ENCODE measurements at regions not wholly inside any gene's neighbourhood (a gene's known extent, or its start where the extent isn't known, plus 50 kb on each side); places are given as distances from the start of the nearest gene placed in this dataset.

DNA sequence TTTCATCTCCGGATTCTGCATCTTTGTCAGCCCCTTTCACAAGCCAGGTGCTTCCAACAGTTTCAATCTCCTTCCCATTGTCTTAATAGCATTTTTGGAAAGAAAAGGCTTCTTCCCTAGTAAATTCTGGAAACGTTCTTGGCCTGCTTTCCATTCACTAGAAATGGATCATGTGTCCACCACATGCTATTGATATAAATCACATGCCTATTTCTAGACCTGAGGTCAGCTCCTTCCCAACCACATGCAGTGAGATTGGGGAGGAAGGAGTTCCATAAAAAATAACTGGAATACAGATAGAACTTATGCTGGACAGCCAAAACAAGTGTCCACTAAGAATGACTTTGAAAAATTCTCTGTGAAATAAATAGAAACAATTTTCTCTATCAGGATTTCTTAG is 181.6 kb upstream of the TMEM161B start:
- TF ChIP-seq, protein P1, sequence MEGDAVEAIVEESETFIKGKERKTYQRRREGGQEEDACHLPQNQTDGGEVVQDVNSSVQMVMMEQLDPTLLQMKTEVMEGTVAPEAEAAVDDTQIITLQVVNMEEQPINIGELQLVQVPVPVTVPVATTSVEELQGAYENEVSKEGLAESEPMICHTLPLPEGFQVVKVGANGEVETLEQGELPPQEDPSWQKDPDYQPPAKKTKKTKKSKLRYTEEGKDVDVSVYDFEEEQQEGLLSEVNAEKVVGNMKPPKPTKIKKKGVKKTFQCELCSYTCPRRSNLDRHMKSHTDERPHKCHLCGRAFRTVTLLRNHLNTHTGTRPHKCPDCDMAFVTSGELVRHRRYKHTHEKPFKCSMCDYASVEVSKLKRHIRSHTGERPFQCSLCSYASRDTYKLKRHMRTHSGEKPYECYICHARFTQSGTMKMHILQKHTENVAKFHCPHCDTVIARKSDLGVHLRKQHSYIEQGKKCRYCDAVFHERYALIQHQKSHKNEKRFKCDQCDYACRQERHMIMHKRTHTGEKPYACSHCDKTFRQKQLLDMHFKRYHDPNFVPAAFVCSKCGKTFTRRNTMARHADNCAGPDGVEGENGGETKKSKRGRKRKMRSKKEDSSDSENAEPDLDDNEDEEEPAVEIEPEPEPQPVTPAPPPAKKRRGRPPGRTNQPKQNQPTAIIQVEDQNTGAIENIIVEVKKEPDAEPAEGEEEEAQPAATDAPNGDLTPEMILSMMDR (IDR thresholded peaks at IDR 0.05; ENCODE audit: low read depth, low read length) = no peak
- H3K4me3 ChIP-seq (ENCODE audit: low read depth, low read length) = no peak overlapping the region
- DNase-seq = no peak
- H3K36me3 ChIP-seq = no peaks in the 10 kb centered on the region
- H3K9me3 ChIP-seq (ENCODE audit: severe bottlenecking) = no peaks in the 10 kb centered on the region
- no peaks in the 10 kb centered on the region for H3K27me3 ChIP-seq (ENCODE audit: insufficient read depth, low read depth, severe bottlenecking)
- H3K27ac ChIP-seq = no peak overlapping the region

DNA sequence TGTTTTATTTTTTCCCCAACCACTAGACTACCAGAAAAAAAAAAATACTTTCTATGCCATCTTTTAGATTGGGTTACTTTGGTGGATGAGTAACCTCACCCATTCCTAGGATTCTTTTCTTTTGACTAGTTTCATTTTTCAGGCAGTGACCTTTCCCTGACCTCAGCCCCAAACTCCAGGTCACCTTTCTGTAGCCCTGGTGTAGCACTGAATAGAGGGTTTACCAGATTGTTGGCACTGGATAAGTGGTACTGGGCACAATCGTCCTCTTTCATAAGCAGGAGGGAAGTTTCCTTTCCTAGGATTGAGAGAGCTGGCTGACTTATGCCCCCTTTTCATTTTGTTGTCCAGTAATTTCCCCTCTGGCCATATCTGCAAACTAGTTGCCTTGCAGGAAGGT is 169.4 kb upstream of the TMEM161B start:
- TF ChIP-seq, protein P1 (IDR thresholded peaks at IDR 0.05; ENCODE audit: low read depth, low read length) = no peak
- DNase-seq = no peak
- no peak overlapping the region for H3K27ac ChIP-seq
- no peak overlapping the region for H3K4me3 ChIP-seq (ENCODE audit: low read depth, low read length)
- no peaks in the 10 kb centered on the region for H3K9me3 ChIP-seq (ENCODE audit: severe bottlenecking)
- no peaks in the 10 kb centered on the region for H3K36me3 ChIP-seq
- no peaks in the 10 kb centered on the region for H3K27me3 ChIP-seq (ENCODE audit: insufficient read depth, low read depth, severe bottlenecking)

DNA sequence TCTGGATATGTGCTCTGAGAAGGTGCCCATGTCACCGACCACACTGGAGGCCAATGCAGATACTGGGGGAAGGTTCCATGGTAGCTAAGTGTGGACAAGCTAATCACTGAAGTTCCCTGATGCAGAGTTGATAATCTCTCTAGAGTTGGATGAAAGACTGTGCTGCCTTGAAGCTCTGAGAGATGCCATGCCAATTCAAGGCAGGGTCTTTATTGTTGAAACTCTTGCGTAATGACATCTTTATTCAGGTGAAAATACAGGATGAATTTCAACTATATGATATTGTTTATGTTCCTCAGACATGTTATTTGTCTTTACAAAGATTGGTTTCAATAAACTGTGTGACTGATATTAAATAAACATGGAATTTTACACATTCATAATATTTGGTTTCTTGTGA is 167.6 kb upstream of the TMEM161B start:
- Histone ChIP-seq H3K9me3 (ENCODE audit: severe bottlenecking) (no peaks in the 10 kb centered on the region), H3K36me3 (no peaks in the 10 kb centered on the region), H3K4me3 (ENCODE audit: low read depth, low read length) (no peak overlapping the region), H3K27me3 (ENCODE audit: insufficient read depth, low read depth, severe bottlenecking) (no peaks in the 10 kb centered on the region), H3K27ac (no peak overlapping the region)
- TF ChIP-seq, protein P1 (IDR thresholded peaks at IDR 0.05; ENCODE audit: low read depth, low read length) = no peak
- no peak for DNase-seq

DNA sequence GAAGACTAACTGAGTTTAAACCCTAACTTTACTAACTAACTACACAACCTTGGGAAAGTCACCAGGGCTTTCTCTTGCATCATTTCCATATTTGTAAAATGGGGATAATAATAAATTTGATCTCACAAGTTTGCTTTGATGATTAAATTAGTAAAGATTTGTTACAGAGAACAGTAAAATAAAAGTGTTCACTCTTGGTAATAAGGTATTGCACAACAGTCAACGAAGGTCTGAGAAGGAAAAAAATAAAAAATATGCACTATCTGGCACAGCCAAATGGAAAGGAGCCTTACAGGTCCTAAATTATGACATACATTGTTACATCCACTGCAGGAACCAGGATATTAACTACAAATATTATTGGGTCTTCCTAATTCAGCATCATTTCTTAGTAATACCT is 160.0 kb upstream of the TMEM161B start:
- Histone ChIP-seq H3K36me3 (no peaks in the 10 kb centered on the region), H3K27ac (no peak overlapping the region), H3K27me3 (ENCODE audit: insufficient read depth, low read depth, severe bottlenecking) (no peaks in the 10 kb centered on the region), H3K4me3 (ENCODE audit: low read depth, low read length) (no peak overlapping the region), H3K9me3 (ENCODE audit: severe bottlenecking) (no peaks in the 10 kb centered on the region)
- TF ChIP-seq, protein P1 (IDR thresholded peaks at IDR 0.05; ENCODE audit: low read depth, low read length) = no peak
- no peak for DNase-seq

DNA sequence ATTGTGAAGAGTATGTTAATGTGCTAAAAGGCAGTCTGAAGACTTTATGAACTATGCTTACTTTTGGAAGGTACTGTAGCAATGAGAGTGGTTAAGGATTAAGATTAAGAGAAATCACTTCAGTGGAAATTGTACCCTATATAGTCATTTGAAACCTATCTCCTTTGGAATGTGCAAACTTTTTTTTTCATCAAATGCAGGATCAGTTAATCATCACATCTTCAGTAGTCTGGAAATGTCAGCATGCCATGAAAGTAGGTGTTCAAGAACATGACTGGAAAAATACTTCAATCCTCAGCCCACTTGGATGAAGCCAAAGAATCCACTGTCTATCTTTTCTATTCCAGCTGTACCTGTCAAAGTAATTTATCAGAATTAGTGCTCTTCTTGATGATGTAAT is 157.8 kb upstream of the TMEM161B start:
- Histone ChIP-seq H3K36me3 (no peaks in the 10 kb centered on the region), H3K9me3 (ENCODE audit: severe bottlenecking) (no peaks in the 10 kb centered on the region), H3K4me3 (ENCODE audit: low read depth, low read length) (no peak overlapping the region), H3K27ac (no peak overlapping the region), H3K27me3 (ENCODE audit: insufficient read depth, low read depth, severe bottlenecking) (no peaks in the 10 kb centered on the region)
- TF ChIP-seq, protein P1 (IDR thresholded peaks at IDR 0.05; ENCODE audit: low read depth, low read length) = no peak
- DNase-seq = no peak

DNA sequence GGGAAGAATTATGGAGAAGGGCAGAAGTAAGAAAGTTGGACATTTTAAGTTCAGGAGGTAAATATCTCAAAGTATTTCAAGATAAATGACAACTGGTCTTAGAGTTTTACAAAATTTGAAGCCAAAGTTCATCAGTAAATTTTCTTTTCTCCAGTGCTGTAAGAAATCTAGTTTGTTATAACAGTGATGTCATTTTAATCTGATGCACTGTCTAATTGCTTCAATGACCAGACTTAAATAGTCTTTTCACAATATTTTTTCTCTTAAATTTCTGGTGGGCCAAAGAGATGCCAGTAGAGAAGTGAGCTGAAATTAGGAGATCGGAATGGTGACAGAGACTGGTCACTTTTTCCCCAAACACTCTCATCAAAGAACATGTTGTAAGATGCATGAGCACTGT is 156.5 kb upstream of the TMEM161B start:
- H3K27me3 ChIP-seq (ENCODE audit: insufficient read depth, low read depth, severe bottlenecking) = no peaks in the 10 kb centered on the region
- H3K9me3 ChIP-seq (ENCODE audit: severe bottlenecking) = no peaks in the 10 kb centered on the region
- H3K4me3 ChIP-seq (ENCODE audit: low read depth, low read length) = no peak overlapping the region
- no peak overlapping the region for H3K27ac ChIP-seq
- TF ChIP-seq, protein P1 (IDR thresholded peaks at IDR 0.05; ENCODE audit: low read depth, low read length) = no peak
- H3K36me3 ChIP-seq = no peaks in the 10 kb centered on the region
- DNase-seq = no peak
